NCI-H1930 (cell line): ENCODE measurements at regions not wholly inside any gene's neighbourhood (a gene's known extent, or its start where the extent isn't known, plus 50 kb on each side); places are given as distances from the start of the nearest gene placed in this dataset.

Experiments
- DNase-seq, 2 experiments: peaks; one replicate each; lab custom pipeline; 2025; lab: John Stamatoyannopoulos, UW

GRCh38 chr13:105788530-105788929 lies 746.9 kb downstream of the EFNB2 start:
- no peak for DNase-seq

- DNase-seq = no peak
These were observed 747.8 kb downstream of the EFNB2 start for GRCh38 chr13:105787632-105788031.

- DNase-seq = no peak
These were observed 750.0 kb downstream of the EFNB2 start for GRCh38 chr13:105785436-105785835.

GRCh38 chr13:105783261-105783660 lies 752.2 kb downstream of the EFNB2 start:
- DNase-seq = no peak

- no peak for DNase-seq
These were observed 757.3 kb downstream of the EFNB2 start for GRCh38 chr13:105778196-105778595.

- no peak for DNase-seq
These were observed 760.6 kb downstream of the EFNB2 start for GRCh38 chr13:105774739-105775460.

GRCh38 chr13:105773863-105774538 lies 761.5 kb downstream of the EFNB2 start:
- DNase-seq = peak; percentile 27 to 35

- no peak for DNase-seq
These were observed 762.2 kb downstream of the EFNB2 start for GRCh38 chr13:105773241-105773640.

GRCh38 chr13:105764486-105764885 lies 771.0 kb downstream of the EFNB2 start:
- DNase-seq = no peak

GRCh38 chr13:105763851-105764250 lies 771.6 kb downstream of the EFNB2 start:
- DNase-seq = no peak

- no peak for DNase-seq
These were observed 773.4 kb downstream of the EFNB2 start for GRCh38 chr13:105762096-105762495.

GRCh38 chr13:105758918-105759860 lies 776.3 kb downstream of the EFNB2 start:
- no peak for DNase-seq

GRCh38 chr13:105740739-105741138 lies 794.7 kb downstream of the EFNB2 start:
- DNase-seq = peak in 1 of 2 experiments; percentile 15

- no peak for DNase-seq
These were observed 797.8 kb downstream of the EFNB2 start for GRCh38 chr13:105737688-105738087.

- DNase-seq = no peak
These were observed 800.2 kb downstream of the EFNB2 start for GRCh38 chr13:105735281-105735680.

GRCh38 chr13:105732806-105733529 lies 802.5 kb downstream of the EFNB2 start:
- no peak for DNase-seq

- DNase-seq = no peak
These were observed 809.6 kb downstream of the EFNB2 start for GRCh38 chr13:105725887-105726286.

- DNase-seq = no peak
These were observed 814.4 kb downstream of the EFNB2 start for GRCh38 chr13:105721016-105721415.

GRCh38 chr13:105719859-105720258 lies 815.6 kb downstream of the EFNB2 start:
- no peak for DNase-seq

- DNase-seq = no peak
These were observed 826.3 kb downstream of the EFNB2 start for GRCh38 chr13:105709181-105709580.

GRCh38 chr13:105703843-105704242 lies 831.6 kb downstream of the EFNB2 start:
- DNase-seq = no peak

GRCh38 chr13:105702441-105702840 lies 833.0 kb downstream of the EFNB2 start:
- DNase-seq = no peak
